ENCODE measurements at regions not wholly inside any gene's neighbourhood (a gene's known extent, or its start where the extent isn't known, plus 50 kb on each side); places are given as distances from the start of the nearest gene placed in this dataset.

DNA sequence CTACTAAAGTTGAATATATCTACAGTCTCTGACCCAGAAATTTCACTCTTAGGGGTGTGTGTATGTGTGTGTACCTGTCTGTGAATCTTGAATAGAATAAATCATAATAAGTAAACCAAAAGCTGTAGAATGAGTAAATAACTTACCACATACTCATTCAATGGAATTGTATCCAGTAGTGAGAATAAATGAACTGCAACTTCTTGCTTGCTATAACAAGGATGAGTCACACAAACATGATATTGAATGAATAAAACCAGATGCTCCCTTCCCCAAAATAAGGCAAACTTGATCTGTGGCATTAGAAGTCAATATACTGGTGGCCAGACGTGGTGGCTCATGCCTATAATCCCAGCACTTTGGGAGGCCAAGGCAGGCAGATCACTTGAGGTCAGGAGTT lies 259.8 kb upstream of the MON1B start:
- TF ChIP-seq EZH2 (IDR thresholded peaks at IDR 0.05; ENCODE audit: low read length, unreplicated experiment): no peak
- TF ChIP-seq, protein P1, sequence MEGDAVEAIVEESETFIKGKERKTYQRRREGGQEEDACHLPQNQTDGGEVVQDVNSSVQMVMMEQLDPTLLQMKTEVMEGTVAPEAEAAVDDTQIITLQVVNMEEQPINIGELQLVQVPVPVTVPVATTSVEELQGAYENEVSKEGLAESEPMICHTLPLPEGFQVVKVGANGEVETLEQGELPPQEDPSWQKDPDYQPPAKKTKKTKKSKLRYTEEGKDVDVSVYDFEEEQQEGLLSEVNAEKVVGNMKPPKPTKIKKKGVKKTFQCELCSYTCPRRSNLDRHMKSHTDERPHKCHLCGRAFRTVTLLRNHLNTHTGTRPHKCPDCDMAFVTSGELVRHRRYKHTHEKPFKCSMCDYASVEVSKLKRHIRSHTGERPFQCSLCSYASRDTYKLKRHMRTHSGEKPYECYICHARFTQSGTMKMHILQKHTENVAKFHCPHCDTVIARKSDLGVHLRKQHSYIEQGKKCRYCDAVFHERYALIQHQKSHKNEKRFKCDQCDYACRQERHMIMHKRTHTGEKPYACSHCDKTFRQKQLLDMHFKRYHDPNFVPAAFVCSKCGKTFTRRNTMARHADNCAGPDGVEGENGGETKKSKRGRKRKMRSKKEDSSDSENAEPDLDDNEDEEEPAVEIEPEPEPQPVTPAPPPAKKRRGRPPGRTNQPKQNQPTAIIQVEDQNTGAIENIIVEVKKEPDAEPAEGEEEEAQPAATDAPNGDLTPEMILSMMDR (conservative IDR thresholded peaks at IDR 0.05; ENCODE audit: low read depth, low read length): no peak
- no peak for TF ChIP-seq EZH2phosphoT487 (IDR thresholded peaks at IDR 0.05; ENCODE audit: borderline replicate concordance, low read length)
